ENCODE measurements at regions not wholly inside any gene's neighbourhood (a gene's known extent, or its start where the extent isn't known, plus 50 kb on each side); places are given as distances from the start of the nearest gene placed in this dataset.
"Not testable (repeated sequence)": the region's sequence is repeated elsewhere in the genome, so short reads cannot be mapped to it uniquely, and the experiment has no call there.

GRCh38 chr11:11722861-11723260 is 101.1 kb upstream of the GALNT18 start:
- in situ Hi-C loops (cut with MboI; ENCODE audit: low sequenced_read_pairs), result no loop called here

GRCh38 chr11:11722246-11722645 is 100.4 kb upstream of the GALNT18 start:
- in situ Hi-C loops (cut with MboI; ENCODE audit: low sequenced_read_pairs), result no loop called here

- in situ Hi-C loops (cut with MboI; ENCODE audit: low sequenced_read_pairs), result no loop called here
Measured at GRCh38 chr11:11718511-11718910, 96.7 kb upstream of the GALNT18 start.

DNA sequence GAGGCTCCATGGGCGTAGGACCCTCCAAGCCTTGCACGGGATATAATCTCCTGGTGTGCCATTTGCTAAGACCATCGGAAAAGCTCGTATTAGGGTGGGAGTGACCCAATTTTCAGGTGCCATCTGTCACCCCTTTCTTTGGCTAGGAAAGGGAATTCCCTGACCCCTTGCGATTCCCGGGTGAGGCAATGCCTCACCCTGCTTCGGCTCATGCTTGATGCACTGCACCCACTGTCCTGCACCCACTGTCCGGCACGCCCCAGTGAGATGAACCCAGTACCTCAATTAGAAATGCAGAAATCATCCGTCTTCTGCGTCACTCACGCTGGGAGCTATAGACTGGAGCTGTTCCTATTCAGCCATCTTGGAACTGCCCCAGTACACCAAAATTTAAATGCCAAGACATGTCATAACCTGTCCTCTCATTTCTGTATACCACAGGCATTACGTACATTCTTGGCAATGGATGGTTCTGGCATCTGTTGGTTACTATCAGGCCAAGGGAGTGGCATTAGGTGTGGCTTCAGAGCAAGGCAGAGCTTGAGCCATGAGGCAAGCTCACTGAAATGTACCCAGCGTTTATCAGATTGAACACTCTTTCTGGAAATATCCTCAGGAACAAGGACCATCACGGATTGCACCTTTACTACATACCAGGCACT is 95.4 kb upstream of the GALNT18 start:
- in situ Hi-C loops (cut with MboI; ENCODE audit: low sequenced_read_pairs), result no loop called here

DNA sequence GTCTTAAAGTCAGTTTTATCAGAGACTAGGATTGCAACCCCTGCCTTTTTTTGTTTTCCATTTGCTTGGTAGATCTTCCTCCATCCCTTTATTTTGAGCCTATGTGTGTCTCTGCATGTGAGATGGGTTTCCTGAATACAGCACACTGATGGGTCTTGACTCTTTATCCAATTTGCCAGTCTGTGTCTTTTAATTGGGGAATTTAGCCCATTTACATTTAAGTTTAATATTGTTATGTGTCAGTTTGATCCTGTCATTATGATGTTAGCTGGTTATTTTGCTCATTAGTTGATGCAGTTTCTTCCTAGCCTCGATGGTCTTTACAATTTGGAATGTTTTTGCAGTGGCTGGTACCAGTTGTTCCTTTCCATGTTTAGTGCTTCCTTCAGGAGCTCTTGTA is 93.3 kb upstream of the GALNT18 start:
- in situ Hi-C loops (cut with MboI; ENCODE audit: low sequenced_read_pairs), result not testable (repeated sequence)

DNA sequence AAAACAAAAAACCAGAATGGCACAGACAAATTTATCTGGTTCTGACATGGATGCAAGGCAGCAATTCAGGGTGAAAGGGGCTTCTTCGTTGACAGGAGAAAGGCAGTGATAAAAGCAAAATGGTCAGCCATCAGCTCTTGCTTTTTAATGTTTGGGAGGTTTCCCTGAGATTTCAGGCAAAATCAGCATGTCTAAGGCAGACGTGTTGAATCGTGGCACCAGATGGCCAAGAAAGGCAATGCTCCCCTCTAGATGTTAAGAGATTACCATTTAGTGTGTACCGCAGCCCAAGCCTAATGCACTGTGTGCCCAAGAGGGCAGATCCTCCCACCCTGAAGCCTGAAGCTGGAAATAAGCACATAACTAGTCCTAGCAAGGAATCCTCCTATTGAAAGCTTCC is 88.8 kb upstream of the GALNT18 start:
- in situ Hi-C loops (cut with MboI; ENCODE audit: low sequenced_read_pairs), result no loop called here

DNA sequence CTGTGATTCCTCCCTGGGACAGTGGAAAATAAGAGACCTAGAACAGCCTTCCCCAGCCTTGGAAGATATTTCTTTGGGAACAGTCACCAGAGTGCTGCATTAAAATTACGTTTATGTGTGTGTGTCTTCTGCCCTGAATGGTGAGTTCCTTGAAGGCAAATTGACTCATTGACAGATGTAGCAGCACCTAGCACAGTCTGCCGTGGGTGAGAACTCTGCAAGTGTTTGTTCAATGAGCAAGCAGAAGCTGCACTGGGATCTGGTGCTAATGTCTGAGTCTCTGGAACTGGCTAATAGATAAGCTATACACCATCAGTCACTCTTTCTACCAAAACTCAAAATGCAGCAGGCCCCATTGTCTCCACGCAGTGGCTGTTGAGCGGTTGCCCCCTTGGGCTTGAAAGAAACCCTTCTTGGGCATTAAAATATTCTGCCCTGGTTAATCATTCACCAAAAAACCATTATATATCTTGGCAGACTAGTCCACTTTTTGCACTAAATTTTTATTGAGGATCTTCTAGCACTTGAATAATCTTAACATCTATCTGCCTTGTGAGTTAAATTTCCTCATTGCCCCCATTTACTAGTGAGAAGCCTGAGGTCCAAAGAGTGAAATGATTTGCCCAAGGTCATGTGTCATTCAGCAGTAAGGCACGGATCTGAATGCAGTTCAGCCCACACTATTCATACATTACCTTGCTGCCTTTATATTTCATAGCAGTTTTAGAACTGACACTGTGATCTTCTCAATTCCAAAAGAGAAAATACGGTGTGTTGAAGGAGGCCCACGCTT is 87.8 kb upstream of the GALNT18 start:
- in situ Hi-C loops (cut with MboI; ENCODE audit: low sequenced_read_pairs), result no loop called here

DNA sequence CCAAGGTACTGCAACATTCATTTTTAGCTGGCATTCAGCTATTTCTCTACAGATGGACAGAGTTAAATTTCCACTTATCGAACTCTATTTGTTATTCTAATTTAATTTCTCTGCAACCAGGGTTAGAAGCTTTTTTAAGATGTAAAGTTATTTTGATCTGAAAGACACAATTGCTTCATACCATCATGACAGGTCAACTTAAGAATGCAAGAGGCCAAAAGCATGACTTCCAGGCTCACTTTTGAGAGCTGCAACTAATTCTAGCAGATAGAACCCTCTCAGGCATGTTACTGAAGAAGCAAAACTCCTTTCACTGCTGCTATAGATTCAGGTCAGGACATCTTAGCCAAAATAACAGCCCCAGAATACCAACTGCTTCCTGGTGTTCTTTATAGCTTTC is 86.5 kb upstream of the GALNT18 start:
- in situ Hi-C loops (cut with MboI; ENCODE audit: low sequenced_read_pairs), result no loop called here

DNA sequence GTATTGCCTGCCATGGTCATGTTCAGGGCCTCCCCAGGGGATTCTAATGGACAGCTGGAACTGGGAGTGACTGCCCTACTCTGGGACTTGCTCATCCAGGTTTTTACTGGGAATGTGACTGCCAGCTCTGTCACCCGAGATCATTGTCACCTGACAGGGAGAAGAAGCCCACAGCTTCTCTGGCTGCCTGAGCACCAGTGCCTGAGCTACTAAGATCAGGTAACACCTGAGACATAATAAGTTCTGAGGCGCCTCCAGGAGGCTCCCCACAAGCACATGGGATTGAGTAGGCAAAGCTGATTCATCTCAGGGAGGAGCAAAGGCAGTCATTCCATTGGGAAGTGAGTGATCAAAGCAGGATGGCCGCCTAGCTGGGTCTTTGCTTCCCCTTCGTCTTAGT is 84.2 kb upstream of the GALNT18 start:
- in situ Hi-C loops (cut with MboI; ENCODE audit: low sequenced_read_pairs), result no loop called here

GRCh38 chr11:11703885-11704284 is 82.1 kb upstream of the GALNT18 start:
- in situ Hi-C loops (cut with MboI; ENCODE audit: low sequenced_read_pairs), result no loop called here

- in situ Hi-C loops (cut with MboI; ENCODE audit: low sequenced_read_pairs), result no loop called here
Measured at GRCh38 chr11:11701070-11701469, 79.3 kb upstream of the GALNT18 start.

GRCh38 chr11:11697796-11698195 is 76.0 kb upstream of the GALNT18 start:
- in situ Hi-C loops (cut with MboI; ENCODE audit: low sequenced_read_pairs), result no loop called here

GRCh38 chr11:11691296-11692151 is 69.7 kb upstream of the GALNT18 start:
- in situ Hi-C loops (cut with MboI; ENCODE audit: low sequenced_read_pairs), result no loop called here

DNA sequence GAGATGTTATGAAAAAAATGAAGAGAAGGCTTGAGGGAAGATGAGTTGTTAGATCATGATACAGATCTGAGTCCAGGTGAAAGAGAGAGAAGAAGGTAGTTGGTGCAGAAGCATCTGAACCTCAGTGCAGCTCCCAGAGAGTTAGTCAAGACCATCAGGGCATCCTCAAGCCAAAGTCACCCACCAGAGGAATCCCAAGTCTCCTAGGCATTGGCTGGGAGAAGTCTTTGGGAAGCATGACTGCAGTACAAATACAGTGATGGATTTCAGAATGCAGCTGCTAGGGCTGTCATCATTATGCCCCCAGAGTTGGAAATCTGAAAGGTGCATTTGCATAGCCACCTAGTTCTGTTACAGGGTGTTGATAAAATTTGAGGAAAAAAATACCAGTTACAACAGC is 59.7 kb upstream of the GALNT18 start:
- in situ Hi-C loops (cut with MboI; ENCODE audit: low sequenced_read_pairs), result no loop called here

DNA sequence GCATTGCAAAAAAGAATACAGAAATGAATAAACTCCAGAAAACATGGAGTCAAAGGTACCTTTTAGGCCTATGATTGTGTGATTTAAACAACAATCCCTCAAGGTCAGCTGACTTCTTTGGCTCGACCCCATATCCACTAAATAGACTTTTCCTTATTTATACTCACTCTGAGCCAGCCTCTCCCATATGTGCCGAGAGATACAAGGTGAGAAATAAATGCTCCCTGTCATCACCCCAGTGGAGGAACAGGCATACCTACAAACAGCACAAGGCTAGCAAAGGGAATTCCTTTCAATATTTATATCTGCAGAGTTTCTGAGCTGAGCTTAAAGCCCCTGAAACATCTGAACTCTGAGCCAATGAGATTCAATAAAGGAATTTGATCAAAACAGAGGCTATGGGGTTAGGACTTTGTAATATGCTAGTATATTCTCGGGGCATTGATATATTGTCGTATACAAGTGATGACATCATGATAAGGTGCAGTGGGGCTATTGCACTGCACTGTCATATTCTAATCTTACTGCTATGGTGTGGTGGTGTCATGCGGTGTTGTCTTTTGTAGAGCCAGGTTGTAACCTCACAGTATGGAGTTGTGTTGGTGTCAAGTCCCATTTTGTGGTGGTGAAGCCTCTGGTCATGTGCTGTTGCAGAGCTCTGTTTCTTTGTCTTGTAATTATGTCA is 56.0 kb upstream of the GALNT18 start:
- in situ Hi-C loops (cut with MboI; ENCODE audit: low sequenced_read_pairs), result no loop called here

DNA sequence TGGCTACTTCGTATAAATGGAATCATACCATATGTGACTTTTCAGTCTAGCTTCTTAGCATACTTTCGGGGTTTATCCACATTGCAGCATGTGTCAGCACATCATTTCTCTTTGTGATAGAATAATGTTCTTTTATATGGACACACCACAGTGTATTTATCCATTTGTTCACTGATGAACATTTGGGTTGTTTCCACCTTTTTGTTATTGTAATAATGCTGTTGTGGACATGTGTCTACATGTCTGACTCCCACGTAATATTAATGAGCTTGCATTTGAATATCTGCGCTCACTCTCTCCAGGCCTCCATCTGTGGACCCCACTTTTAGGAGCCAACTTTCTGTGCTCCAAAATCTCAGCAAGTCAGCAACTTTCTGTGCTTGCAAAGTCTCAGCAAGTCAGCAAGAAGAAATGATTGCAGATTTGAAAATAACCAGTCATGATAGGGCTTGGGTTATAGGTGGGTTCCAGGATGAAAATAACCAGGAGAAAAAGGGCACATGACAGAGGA is 53.9 kb upstream of the GALNT18 start:
- in situ Hi-C loops (cut with MboI; ENCODE audit: low sequenced_read_pairs), result no loop called here

DNA sequence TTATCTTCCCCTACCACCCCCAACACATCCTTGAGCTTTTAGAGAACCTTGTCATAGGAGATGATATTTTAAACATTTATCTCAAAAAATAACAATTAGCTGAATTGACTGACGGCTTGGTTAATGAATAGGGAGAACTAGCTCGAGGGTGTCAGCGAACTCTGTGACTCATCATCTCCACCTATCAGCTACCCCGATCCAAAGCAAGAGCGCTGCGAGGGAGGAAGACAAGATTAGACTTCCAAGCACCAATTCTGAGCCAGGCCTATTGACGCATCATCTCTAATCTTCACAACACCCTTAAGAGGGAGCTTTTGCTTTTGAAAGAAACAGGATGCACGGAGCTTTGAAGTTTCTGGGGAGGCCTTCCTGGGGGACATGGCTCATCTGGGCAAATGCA is 51.0 kb upstream of the GALNT18 start:
- in situ Hi-C loops (cut with MboI; ENCODE audit: low sequenced_read_pairs), result no loop called here

GRCh38 chr11:11672101-11672500 is 50.3 kb upstream of the GALNT18 start:
- in situ Hi-C loops (cut with MboI; ENCODE audit: low sequenced_read_pairs), result no loop called here
